IPS-11a (cell line): ENCODE measurements at regions not wholly inside any gene's neighbourhood (a gene's known extent, or its start where the extent isn't known, plus 50 kb on each side); places are given as distances from the start of the nearest gene placed in this dataset.
"Not testable (repeated sequence)": the region's sequence is repeated elsewhere in the genome, so short reads cannot be mapped to it uniquely, and the experiment has no call there.

Experiments used
- H3K4me3 ChIP-seq: one replicate; pipeline ENCODE4 v1.5.1; 2013; ENCODE audit warnings: low read depth, low read length, control low read depth

DNA sequence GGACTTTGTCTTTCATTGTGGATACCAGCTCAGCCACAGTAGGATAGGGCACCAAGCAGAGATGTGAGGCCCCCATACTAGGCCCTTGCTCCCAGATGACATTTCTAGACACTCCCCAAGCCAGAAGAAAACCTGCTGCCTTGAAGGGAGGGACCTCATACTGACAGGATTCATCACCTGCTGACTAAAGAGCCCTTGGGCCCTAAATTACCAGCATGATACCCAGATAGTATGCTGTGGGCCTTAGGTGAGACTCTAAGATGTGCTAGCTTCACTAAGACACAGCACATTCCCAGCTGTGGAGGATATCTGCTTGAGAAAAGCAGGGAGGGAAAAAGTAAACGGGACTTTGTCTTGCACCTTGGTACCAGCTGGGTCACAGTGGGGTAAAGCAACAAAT lies 324.0 kb downstream of the TBL1XR1 start:
- no peak overlapping the region for H3K4me3 ChIP-seq

DNA sequence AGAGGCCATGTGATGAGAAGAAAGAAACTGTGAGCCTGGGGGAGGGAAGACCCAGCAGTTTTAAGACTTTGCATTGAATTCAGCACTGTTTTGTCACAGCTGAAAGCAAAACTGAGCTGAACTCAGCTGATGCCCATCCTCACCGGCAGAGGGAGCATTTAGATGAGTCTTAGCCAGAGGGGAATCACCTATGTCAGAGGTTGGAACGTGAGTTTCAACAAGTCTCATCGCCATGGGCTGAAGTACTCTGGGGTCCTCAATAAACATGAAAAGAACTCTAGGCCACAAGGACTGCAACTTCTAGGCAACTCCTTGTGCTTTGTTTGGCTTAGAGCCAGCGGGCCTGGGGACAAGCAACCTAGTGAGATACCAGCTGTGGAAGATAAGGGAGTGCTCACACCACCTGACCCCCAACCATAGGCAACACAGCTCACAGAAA lies 324.5 kb downstream of the TBL1XR1 start:
- no peak overlapping the region for H3K4me3 ChIP-seq

DNA sequence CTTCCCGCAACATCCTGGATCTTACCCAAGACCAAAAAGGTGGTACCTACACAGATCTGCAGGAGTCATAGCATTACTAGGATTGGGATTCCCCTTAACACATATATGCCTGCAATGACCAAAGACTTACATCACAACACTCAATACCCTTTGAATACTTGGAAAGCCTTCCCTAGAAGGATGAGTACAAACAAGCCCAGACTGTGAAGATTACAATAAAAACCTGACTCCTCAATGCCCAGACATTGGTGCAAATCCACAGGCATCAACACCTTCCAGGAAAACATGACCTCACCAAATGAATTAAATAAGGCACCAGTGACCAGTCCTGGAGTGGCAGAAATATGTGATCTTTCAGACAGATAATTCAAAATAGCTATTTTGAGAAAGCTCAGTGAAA lies 326.8 kb downstream of the TBL1XR1 start:
- no peak overlapping the region for H3K4me3 ChIP-seq

DNA sequence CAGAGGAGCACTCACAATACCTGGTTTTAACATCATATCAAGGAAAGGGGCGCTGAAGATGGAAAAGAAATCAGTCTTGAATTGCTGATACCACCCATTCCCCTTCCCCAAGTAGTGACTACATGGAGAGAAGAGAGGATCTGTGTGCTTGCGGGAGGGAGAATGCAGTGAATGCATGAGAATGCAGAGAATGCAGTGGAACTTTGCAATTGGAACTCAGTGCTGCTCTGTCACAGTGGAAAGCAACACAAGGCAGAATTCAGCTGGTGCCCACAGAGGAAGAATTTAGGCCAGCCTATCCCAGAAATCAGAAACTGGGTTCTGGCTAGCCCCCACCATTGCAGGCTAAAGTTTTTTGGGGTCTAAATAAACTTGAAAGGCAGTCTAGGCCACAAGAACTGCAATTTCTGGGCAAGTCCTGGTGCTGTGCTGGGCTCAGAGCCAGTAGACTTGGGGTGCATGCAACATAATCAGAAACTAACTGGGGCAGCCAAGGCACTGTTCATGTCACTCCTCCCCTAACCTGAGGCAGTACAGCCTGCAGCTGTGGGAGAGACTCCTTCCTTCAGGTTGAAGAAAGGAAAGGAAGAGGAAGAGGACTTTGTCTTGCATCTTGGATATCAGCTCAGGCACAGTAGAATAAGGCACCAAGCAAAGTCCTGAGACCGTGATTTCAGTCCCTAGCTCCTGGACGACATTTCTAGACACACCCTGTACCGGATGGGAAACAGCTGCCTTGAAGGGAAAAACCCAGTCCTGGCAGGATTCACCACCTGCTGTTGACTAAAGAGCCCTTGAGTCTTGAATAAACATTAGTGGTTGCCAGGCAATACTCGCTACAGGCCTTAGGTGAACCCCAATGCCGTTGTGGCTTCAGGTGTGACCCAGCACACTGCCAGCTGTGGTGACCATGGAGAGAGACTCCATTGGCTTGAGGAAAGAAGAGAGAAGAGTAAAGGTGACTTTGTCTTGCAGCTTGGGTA lies 329.3 kb downstream of the TBL1XR1 start:
- H3K4me3 ChIP-seq, result no peak overlapping the region

DNA sequence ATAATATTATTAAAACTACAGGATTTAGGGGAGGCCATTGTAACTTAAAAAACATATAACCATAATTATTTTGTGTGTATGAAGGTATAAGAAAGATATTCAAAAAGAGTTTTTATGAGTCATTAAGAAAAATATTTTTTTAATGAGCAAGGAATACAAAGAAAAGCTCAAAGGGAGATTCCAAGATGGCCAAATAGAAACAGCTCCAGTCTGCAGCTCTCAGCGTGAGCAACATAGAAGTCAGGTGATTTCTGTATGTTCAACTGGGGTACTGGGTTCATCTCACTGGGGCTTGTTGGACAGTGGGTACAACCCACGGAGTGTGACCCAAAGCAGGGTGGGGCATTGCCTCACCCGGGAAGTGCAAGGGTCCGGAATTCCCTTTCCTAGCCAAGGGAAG lies 336.1 kb downstream of the TBL1XR1 start:
- no peak overlapping the region for H3K4me3 ChIP-seq

DNA sequence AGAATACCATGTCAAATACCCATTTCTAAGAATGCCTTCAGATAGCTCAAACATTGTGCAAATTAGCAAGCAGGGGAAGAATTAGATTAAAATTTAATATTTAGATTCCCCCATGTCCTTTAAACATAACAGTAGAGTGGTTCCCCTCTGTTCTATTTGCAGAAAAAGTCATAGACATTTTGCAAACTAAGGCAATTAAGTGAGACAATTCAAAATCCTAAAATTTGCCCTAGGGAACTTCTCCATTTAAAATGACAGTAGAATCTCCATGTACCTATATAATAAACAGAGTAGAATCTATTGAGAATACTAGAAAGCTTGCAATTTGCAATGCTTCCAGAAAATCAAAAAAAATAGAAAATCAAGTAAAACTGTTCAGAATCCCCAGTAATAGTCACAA lies 340.6 kb downstream of the TBL1XR1 start:
- no peak overlapping the region for H3K4me3 ChIP-seq

DNA sequence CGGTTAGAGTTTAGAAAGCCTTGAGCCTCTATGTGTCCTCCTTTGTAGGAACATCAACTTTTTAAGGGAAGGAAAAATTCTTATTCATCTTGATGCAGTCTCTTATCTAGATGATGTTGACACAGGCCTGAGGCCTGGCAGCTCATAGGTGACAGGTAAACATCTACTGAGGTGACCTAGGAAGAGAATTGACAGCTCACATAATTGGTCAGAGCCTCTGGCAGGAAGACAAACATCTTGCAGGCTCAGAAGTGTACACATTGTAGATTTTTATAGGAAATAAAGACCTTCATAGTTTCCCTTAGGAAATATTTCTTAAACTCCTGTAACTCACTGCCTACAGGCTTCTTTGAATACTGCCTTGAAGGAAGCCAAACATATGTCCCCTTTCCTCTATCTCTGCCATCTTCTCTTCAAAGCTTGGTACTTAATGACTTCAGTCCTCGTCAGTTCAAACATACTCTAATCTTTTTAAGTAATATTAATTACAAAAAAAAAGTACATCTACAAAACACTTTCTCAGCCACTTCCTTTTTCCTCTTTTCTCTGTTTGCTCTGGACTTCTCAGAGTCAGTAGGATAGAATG lies 341.3 kb downstream of the TBL1XR1 start:
- no peak overlapping the region for H3K4me3 ChIP-seq

DNA sequence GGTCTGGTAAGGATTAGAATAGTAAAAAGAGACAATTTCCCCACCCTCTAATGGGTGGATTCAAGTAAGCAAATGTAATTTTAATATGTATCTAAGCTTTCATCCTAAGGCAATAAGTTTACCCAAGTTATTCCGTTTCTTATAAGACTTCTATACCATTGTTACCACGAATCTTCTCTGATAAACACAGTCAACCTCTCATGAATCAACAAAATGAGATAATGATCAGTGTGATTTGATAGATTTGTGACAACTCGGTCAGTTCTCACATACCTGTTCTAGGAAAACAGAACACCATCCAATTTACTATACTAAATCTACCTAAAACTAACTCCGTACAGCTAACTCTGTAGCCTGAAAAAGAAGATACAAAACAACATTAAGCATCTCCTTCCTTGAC lies 342.1 kb downstream of the TBL1XR1 start:
- H3K4me3 ChIP-seq, result no peak overlapping the region

DNA sequence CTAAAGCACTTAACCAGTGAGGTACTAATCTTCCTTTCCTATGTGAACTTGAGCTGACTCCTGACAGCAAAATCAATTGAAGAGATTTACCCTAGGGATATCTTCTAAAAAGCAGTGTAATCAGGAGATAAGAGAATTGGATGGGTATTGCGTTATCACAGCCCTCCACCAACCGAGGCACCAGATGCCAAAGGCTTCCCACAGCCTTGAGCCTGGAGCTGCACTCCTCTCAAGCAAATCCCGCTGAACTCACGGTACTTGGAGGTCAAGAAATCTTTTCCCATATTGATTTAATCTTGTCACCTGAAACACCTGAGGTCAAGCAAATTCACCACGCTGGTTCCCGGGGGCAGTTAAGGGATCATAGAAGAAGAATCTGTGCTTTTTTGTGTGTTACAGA lies 346.8 kb downstream of the TBL1XR1 start:
- no peak overlapping the region for H3K4me3 ChIP-seq

DNA sequence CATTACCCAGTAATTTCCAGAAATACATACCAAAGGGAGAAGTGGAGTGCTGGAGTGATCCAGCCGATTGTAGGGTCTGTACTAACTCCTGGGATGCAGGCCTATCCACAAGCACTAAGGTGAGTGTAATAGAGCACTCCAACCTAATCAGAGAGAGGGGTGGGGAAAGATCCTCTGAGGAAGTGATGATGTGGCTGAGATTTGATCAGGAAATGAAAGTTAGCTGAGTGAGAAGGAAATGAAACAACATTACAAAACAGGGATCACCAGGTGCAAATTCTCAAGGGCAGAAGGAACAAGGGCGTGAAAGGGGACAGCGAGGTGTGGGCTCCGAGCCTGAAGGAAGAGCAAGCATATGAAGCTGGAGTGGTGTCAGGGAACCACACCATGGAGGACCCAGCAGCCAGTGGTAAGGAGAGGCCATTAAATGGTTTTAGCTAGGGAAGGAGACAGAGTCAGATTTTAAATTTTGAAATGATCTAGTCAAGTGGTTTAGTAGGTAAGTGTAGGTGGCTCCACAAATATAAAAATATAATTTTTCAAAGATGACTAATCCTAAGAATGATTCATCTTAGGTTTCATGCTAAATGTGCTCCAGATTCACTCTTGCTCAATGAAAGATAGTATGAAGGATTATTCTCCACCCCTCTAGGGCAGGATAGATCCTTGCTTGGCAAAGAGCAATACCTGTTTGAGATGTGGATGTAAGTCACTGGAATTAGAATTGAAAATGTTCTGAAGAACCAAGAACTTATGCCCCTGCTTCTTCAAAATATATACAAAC lies 348.7 kb downstream of the TBL1XR1 start:
- H3K4me3 ChIP-seq, result no peak overlapping the region

DNA sequence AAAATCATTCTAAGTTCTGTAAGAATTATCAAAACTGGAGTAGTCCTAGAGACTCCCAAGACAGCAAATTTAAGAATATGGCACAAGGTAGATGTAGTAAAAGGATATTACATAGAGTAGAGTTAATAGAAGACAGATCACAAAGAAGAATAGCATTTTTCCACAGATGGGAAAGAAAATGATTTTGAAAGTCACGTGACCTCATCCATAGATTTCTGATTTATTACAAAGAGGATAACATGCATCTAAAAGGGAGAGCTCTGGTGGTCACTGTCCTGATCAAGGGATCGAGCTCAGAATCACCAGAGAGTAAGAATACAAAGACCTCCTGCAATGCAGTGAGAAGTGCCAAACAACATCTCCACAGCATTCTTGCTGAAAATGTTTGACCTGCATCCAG lies 354.4 kb downstream of the TBL1XR1 start:
- no peak overlapping the region for H3K4me3 ChIP-seq

DNA sequence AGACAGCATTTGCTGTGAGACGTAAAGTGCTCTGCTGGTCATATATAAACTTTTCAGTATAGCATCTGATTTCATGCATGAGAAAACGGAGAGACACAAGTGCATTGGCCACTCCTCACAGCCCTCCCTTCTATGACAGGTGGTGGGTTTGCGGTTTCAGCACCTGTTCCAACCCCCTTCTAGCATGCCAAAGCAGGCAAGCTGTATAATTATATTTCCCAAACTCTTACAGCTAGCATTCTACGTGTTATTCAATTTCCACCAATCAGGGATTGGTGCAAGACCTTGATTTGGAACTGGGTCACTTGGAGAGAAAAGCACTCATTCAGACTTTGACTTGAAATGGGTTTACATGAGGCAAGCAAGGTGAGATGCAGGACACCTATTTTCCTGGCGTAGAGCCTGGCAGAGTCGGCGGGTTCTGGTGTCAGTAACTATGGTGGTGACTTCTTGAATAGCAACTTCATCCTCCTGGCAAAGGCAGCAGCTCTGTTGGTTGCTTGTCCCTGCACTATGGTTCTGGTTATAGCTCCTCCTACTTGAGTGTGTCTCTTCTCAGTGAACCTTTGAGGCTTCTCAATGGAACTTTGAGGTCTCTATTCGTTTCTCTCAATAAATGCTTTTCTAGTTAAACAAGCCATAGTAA lies 356.5 kb downstream of the TBL1XR1 start:
- no peak overlapping the region for H3K4me3 ChIP-seq

DNA sequence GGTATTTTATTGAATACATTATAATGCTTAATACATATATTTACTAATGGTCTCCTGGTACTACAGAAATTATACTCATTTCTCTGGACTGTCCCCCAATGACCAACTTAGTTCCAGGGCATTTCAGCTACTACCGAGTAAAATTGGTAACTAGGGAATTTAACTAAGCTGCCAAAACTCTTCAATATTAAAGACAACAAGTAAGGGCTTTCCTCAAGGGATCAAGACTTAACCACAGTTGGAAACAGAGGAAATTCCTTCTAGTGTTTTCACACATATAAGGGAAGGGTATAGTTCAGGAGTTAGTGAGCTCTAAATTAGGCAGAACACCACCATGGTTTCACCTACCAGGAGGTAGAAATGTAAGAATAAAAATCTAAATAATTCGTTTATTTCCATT lies 357.4 kb downstream of the TBL1XR1 start:
- no peak overlapping the region for H3K4me3 ChIP-seq

DNA sequence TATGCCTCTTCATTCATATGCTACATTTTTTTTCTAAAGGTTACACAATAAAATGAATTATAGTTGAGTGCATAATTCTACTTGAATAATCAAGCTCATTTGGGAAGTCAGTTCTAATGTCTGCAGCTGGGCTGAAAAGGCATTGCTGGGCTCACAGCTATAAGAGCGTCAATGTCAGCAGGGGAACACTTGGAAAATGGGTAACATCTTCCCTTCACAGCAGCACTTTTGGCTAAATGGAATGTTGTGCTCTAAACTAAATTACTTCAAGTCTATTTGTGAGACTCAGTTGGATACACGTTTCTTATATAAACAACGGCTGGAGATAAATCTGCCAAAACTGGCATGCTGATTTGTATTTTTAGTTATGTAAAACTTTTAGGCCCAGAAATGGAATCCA lies 357.8 kb downstream of the TBL1XR1 start:
- H3K4me3 ChIP-seq, result no peak overlapping the region

DNA sequence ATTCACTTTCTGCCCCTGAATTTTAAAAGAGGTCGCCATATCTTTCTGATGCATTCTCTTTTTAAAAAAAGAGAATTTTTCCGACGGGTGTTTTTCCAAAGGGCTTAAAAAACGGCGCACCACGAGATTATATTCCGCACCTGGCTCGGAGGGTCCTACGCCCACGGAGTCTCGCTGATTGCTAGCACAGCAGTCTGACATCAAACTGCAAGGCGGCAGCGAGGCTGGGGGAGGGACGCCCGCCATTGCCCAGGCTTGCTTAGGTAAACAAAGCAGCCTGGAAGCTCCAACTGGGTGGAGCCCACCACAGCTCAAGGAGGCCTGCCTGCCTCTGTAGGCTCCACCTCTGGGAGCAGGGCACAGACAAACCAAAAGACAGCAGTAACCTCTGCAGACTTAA lies 370.0 kb downstream of the TBL1XR1 start:
- H3K4me3 ChIP-seq, result not testable (repeated sequence)

DNA sequence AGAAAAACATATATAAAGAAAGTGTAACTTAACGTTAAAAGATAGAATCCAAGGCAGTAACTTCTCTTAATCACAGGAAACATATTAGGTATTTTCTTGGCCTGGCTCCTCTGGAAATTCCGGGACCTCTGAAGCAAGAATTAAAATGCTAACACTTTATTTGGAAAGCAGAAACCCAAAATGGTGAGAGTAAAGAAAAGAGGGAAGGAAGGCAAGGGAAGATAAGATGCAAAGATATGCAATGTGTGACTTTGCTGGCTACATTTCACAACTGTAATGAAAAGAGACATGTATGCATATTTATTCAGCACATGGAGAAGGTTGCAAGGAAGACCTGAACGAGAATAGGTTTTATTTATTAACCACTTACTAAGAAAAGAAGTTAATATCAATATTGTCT lies 372.5 kb downstream of the TBL1XR1 start:
- no peak overlapping the region for H3K4me3 ChIP-seq

DNA sequence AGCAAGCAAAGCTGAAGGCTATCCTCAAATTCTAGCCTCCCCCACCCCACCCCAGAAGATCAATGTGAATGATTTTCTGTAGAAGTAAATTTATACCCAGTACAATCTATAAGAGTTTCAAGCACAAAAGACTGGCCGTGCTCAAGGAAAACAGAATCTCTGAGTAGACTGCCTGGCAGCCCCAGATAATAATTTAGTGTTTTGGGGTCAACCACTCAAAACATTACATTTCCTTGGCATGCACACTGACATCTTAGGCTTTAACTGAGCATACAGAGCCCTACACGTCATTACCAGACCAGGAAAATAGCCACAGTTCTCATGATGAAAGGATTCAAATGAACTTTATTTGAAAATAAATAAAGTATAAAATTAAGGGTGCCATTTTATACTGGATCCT lies 376.5 kb downstream of the TBL1XR1 start:
- no peak overlapping the region for H3K4me3 ChIP-seq

DNA sequence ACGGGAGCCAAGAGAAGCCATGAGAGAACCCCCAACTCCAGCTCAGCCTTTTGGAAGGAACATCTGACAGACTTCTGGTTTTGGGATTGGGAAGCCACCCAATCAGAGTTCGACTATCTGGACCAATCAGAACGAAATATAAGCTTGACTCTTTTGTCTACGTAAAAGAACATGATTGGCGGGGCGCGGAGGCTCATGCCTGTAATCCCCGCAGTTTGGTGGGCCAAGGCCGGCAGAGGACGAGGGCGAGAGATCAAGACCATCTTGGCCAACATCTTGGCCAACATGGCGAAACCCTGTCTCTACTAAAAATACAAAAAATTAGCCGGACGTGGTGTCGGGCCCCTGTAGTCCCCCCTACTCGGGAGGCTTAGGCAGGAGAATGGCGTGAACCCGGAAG lies 380.3 kb downstream of the TBL1XR1 start:
- H3K4me3 ChIP-seq, result no peak overlapping the region

DNA sequence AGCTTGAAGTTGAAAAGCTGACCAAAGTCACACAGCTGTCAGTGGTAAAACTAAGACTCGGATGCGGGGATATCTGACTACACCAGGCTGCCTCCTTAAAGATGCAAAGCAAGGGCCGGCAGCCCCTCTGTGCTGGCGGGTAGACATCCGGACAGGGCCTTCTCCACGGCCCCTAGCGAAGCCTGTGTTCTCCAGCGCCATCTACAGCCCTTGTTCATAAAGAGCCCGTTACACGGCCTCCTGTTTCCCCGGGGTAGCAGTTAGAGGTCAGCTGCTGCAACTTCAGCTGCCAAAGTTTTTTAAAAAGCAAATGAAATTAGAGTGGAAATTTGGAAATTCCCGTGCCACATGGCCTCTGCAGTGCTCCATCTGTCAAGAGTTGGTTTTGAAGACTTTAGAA lies 383.0 kb downstream of the TBL1XR1 start:
- no peak overlapping the region for H3K4me3 ChIP-seq

DNA sequence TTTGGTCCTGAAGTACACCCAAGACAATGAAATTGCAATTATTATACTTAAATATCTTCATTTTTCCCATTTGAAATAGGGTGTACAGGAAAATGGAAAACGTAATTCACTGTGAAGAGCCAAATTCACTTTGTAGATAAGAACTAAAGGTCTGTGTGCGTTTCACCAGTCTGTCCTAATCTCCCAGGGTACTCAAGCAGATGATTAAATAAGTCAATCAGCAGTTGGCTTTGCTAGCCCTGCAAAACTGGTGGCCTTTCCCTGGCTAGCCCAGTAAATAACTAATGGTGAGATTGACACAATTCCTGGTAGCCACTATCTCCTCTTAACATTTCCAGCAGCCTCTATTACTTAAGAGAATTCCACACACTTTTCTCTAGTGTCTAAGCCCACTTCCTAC lies 389.3 kb downstream of the TBL1XR1 start:
- no peak overlapping the region for H3K4me3 ChIP-seq

DNA sequence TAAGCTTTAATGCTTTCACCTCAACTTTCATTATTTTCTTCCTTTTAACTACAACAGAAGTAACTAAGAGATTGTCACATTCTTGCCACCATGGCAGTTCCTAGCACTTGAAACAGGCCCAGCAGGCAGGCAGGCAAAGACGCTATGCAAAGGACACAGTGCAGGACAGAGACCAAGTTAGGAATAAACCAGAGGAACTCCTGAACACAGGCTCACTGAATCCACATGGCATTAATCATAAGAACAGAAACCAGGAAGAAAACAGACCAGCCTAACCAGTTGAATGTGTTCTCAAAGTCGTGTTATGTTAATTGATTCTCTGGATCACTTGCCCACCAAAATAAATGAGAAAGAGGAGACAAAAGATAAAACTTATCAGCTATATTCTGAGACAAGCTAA lies 397.6 kb downstream of the TBL1XR1 start:
- H3K4me3 ChIP-seq, result no peak overlapping the region
